Osteoblast (primary cell): ENCODE measurements at regions not wholly inside any gene's neighbourhood (a gene's known extent, or its start where the extent isn't known, plus 50 kb on each side); places are given as distances from the start of the nearest gene placed in this dataset.

Source experiments
- DNase-seq: peaks from one replicate; pipeline ENCODE4 v3.0.0; 2011; ENCODE audit warnings: low spot score, mixed read lengths; ENCODE audit not compliant: insufficient read length; ENCODE audit errors: missing footprints
- H2AFZ ChIP-seq: 2 replicates; pipeline ENCODE4 v1.6.0; 2011; ENCODE audit warnings: mild to moderate bottlenecking, low read length
- H3K27ac ChIP-seq: 2 replicates; pipeline ENCODE4 v1.5.1; 2011; ENCODE audit warnings: mild to moderate bottlenecking, low read depth, low read length, moderate library complexity
- H3K27me3 ChIP-seq: 2 replicates; pipeline ENCODE4 v1.6.0; 2012; ENCODE audit warnings: mild to moderate bottlenecking, control low read depth, inconsistent platforms, low read length, moderate library complexity; ENCODE audit not compliant: insufficient read depth
- H3K36me3 ChIP-seq: 2 replicates; pipeline ENCODE4 v1.5.1; 2011; ENCODE audit warnings: mild to moderate bottlenecking, low read length, control low read depth, moderate library complexity; ENCODE audit not compliant: insufficient read depth
- H3K4me1 ChIP-seq: 2 replicates; pipeline ENCODE4 v1.5.1; 2011; ENCODE audit warnings: mild to moderate bottlenecking, low read length, control low read depth, moderate library complexity; ENCODE audit not compliant: insufficient read depth
- H3K4me2 ChIP-seq: 2 replicates; pipeline ENCODE4 v1.6.0; 2011; ENCODE audit warnings: mild to moderate bottlenecking, low read length; ENCODE audit not compliant: insufficient read depth
- H3K4me3 ChIP-seq: fragments of 200-600 bp; sonication (generic); 3 replicates; pipeline ENCODE4 v1.5.1; 2012; ENCODE audit warnings: mild to moderate bottlenecking, low read length, inconsistent platforms; ENCODE audit not compliant: insufficient read depth
- H3K79me2 ChIP-seq: 2 replicates; pipeline ENCODE4 v1.6.0; 2012; ENCODE audit warnings: mild to moderate bottlenecking, low read length, control low read depth, inconsistent platforms; ENCODE audit not compliant: insufficient read depth
- H3K9me3 ChIP-seq: 2 replicates; pipeline ENCODE4 v1.5.1; 2011; ENCODE audit warnings: low read depth, low read length, control low read depth
- H4K20me1 ChIP-seq: 2 replicates; pipeline ENCODE4 v1.6.0; 2012; ENCODE audit warnings: mild to moderate bottlenecking, low read length, control low read depth; ENCODE audit not compliant: insufficient read depth
- TF ChIP-seq, protein P1 (sequence below): IDR thresholded peaks from 2 replicates; pipeline ENCODE4 v1.5.1; 2011; ENCODE audit warnings: mild to moderate bottlenecking, low read depth, low read length, moderate library complexity; ENCODE audit errors: extremely low read depth

DNA sequence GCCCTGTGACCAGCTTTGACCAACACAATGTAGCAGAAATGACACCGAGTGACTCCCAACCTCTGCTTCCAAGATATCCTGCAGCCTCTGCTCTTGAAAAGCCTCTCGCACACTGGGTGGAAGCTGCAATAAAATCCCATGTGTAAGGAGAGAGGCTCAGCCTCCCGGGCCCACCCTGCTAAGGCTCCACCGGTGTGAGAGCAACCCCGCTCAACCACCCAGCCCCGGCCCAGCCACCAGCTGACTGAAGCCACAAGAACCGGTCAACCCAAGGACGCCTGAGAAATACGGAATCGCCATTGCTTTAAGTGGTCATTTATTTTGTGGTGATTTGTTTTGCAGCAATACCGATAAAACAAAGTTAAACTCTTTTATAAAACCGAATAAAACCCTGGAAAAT is 452.8 kb upstream of the SMIM21 start:
- Histone ChIP-seq H3K4me2 (no peak overlapping the region), H3K79me2 (no peaks in the 10 kb centered on the region), H3K27ac (no peak overlapping the region), H3K27me3 (no peaks in the 10 kb centered on the region), H4K20me1 (no peaks in the 10 kb centered on the region), H3K9me3 (peaks cover 2% of the 10 kb centered on the region), H3K4me1 (no peaks in the 10 kb centered on the region), H3K4me3 (no peak overlapping the region), H2AFZ (no peak overlapping the region), H3K36me3 (no peaks in the 10 kb centered on the region)
- no peak for DNase-seq
- TF ChIP-seq, protein P1, sequence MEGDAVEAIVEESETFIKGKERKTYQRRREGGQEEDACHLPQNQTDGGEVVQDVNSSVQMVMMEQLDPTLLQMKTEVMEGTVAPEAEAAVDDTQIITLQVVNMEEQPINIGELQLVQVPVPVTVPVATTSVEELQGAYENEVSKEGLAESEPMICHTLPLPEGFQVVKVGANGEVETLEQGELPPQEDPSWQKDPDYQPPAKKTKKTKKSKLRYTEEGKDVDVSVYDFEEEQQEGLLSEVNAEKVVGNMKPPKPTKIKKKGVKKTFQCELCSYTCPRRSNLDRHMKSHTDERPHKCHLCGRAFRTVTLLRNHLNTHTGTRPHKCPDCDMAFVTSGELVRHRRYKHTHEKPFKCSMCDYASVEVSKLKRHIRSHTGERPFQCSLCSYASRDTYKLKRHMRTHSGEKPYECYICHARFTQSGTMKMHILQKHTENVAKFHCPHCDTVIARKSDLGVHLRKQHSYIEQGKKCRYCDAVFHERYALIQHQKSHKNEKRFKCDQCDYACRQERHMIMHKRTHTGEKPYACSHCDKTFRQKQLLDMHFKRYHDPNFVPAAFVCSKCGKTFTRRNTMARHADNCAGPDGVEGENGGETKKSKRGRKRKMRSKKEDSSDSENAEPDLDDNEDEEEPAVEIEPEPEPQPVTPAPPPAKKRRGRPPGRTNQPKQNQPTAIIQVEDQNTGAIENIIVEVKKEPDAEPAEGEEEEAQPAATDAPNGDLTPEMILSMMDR = no peak

DNA sequence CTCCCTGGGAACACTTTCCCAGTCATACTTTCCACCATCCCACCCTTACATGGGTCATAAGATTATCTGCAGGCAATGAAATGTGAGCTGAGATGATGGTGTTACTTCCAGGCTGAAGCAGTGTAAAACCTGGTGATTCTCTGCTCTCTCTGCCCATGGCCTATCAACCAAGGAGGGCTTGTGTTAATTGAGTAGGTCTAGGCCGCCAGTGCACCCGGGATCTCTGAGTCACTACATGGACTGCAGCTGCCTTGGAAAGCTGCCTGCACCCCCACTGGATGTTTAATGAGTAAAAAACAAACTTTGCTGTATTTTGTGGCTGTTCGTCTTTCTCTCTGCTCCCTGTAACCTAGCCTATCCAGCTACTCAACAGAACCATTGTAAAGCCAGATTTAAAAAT is 451.7 kb upstream of the SMIM21 start:
- Histone ChIP-seq H4K20me1 (no peaks in the 10 kb centered on the region), H3K36me3 (no peaks in the 10 kb centered on the region), H3K9me3 (peaks cover 2% of the 10 kb centered on the region), H3K27ac (no peak overlapping the region), H3K79me2 (no peaks in the 10 kb centered on the region), H3K4me3 (no peak overlapping the region), H3K4me2 (no peak overlapping the region), H3K4me1 (no peaks in the 10 kb centered on the region), H2AFZ (no peak overlapping the region), H3K27me3 (no peaks in the 10 kb centered on the region)
- TF ChIP-seq, protein P1 = no peak
- DNase-seq = no peak

DNA sequence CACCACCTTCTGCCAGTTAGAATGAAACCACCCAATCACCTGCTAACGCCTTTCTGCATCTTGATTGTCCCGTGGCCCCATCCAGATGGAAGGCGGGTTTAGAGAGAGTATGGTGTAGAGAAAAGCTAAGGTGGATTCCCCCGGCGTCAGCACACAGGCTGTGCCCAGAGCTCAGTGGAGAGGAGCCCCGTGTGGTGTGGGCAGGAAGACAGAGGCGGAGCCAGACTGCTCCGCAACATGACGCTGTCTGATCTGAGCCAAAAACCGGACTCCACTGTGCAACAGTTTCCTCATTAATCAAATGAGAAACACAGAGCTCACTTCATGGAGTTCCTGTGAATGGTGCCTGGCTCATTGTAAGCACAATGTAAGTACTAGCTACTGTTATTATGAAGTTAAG is 448.1 kb upstream of the SMIM21 start:
- Histone ChIP-seq H3K4me3 (no peak overlapping the region), H3K36me3 (no peaks in the 10 kb centered on the region), H2AFZ (no peak overlapping the region), H3K4me2 (no peak overlapping the region), H3K27ac (no peak overlapping the region), H4K20me1 (no peaks in the 10 kb centered on the region), H3K27me3 (no peaks in the 10 kb centered on the region), H3K79me2 (no peaks in the 10 kb centered on the region), H3K9me3 (peaks cover 2% of the 10 kb centered on the region), H3K4me1 (no peaks in the 10 kb centered on the region)
- TF ChIP-seq, protein P1 = no peak
- DNase-seq = no peak

DNA sequence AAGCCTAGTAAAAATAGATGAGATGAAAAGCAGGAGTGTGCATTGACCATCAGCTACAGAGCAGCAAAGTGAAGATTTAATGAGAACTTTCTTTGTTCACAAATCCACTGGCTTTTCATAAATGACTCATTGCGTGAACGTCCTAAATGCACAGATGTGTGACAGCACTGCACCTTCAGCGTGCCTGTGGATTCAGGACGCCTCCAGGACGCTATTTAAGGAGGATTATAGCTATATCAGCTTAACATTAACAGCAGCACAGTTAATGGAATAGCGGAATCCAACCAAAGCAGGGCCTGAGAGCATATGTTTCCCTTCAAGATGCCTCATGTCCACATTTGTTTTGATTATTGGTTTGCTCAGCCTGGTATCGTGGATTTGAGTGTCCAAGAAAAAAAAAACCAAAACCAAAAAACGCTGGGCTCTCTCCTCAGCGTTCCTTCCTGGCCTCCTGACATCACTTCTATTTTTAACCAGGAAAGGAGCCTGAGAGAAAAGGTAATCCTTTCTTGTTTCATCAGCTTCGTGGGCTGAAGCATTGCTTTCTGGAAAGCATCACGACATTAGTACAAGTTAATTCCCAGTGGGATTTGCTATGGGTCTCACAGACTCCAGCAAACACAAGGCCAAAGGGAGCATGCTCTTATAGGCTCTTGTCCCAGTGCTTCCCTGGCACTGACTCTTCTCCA is 447.0 kb upstream of the SMIM21 start:
- H3K79me2 ChIP-seq = no peaks in the 10 kb centered on the region
- TF ChIP-seq, protein P1 = no peak
- DNase-seq = no peak
- no peaks in the 10 kb centered on the region for H3K9me3 ChIP-seq
- no peaks in the 10 kb centered on the region for H3K4me1 ChIP-seq
- no peak overlapping the region for H3K4me3 ChIP-seq
- no peaks in the 10 kb centered on the region for H3K36me3 ChIP-seq
- no peaks in the 10 kb centered on the region for H3K27me3 ChIP-seq
- H3K27ac ChIP-seq = no peak overlapping the region
- no peak overlapping the region for H3K4me2 ChIP-seq
- no peak overlapping the region for H2AFZ ChIP-seq
- H4K20me1 ChIP-seq = no peaks in the 10 kb centered on the region
